SW 1271 (cell line): ENCODE measurements at regions not wholly inside any gene's neighbourhood (a gene's known extent, or its start where the extent isn't known, plus 50 kb on each side); places are given as distances from the start of the nearest gene placed in this dataset.
"Not testable (repeated sequence)": the region's sequence is repeated elsewhere in the genome, so short reads cannot be mapped to it uniquely, and the experiment has no call there.

Experiments
- DNase-seq, 2 experiments: peaks; one replicate each; lab custom pipeline; 2025; lab: John Stamatoyannopoulos, UW

DNA sequence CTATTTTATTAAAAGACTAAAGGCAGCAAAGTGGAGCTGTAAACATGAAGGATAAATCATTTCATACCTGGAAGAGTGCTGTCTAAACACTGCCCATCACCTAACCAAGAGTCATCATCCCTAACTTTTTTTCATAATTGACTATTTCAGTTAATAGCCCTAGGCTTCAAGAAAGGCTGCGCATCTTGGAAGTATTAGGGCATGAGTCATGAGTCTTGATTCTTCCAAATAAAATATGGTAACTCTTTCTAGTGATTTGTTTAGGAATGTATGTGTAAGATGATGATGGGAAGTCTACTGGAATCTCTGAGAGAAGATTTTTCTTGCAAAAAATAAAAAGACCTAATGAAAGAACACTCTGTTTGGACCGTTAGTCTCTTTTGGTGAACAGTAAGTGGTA lies 207.7 kb upstream of the AHR start:
- DNase-seq, result no peak

DNA sequence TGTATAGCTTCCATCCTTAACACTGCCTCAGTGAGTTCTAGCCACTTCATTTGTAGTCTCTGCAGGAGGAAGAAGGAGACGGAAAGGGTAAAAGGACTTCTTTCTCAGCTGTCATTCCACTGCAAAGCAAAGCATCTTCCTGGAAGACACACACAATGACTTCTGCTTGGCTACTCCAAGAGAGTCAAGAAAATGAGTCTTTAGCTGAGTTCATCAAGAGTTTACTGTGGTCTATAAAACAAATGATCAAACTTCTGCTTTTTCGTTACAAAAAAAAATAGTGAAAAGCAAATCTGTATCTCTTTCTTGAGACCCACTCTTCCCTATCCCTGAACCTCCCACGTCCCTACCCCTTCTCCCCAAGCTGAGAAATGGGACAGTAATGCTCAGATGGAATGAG lies 205.0 kb upstream of the AHR start:
- DNase-seq, result no peak

DNA sequence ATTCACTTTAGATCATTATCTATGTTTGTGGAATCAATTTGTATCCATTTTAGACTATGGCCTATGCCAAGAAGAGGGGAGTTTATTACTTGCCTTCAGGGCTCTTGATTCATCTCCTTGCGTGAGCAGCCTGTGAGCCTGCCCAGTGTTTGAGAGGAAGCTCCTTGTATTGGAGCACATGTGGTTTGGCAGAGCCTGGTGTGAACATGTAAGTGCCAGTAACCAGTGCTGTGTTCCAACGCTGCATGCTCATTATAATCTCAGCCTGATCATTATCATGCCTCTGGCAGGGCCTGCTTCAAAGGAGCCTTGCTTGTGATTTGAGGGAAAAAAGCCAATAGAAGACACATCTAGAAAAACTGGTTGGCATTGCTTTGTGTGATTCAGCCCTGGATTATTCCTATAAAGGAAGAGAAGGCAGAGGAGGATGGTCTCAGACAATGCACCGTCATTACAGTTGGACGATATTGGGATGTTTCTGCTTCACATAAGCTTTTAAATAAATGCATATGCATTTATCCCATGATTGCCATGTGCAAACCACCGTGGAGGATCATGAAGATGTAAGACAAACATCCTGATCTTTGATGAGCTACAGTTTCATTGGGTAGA lies 203.4 kb upstream of the AHR start:
- no peak for DNase-seq

DNA sequence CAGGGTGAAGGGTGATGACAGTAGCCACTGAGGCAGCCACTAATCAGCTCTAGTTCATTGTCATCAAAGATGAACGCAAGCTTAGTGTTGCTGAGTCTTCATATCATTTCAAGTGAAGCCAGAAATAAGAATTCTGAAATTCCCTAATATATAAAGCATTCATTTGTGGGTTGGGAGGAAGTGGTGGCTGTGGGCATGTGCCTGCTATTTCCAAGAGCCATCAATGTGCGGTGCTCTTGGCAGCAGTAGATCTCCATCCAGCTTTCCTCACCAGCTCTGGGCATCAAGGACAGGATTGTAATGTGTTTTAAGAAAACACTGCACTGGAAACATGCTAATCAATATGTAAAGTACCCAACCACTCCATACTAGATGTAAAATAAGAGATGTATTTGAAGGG lies 202.5 kb upstream of the AHR start:
- no peak for DNase-seq

DNA sequence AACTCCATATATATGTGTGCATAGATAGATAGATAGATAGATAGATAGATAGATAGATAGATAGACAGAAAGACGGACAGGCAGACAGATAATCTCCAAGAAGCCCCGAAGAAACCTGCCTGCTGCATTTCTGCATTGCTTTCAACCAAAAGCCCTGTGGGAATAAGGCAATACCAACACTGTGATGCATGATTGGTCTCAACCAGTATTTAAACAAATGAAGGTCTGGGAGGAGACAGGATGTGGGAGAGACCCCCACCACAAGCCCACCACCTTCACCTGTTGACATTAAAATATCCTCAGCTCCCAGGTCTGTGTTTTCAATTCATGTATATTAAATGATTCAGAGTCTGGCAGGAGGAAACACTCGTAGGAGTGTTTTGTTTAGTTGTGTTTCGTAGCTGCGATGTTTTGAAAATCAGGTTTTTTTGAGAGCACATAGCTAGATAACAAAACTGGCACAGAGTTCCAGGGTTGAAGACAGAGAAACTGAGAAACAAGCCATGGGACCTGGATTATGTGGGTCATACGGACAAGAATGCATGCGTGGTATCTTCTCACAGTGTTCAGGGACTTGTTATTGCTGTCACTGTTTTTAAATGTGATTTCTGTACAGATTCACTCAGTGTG lies 200.7 kb upstream of the AHR start:
- no peak for DNase-seq

DNA sequence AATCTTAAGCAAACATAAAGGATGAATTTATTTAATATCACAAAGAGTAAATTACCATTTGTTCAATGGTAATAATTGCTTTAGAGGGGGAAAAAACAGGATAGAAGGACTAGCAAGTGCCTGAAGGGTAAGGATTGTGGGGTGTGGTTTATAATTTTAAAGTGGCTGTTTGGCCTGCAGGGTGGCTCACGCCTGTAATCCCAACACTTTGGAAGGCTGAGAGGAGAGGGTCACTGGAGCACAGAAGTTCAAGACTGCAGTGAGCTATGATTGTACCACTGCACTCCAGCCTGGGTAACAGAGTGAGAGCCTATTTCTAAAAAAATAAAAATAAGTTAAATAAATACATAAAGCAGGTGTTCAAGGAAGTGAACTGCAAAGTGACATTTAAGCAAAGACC lies 199.9 kb upstream of the AHR start:
- no peak for DNase-seq

DNA sequence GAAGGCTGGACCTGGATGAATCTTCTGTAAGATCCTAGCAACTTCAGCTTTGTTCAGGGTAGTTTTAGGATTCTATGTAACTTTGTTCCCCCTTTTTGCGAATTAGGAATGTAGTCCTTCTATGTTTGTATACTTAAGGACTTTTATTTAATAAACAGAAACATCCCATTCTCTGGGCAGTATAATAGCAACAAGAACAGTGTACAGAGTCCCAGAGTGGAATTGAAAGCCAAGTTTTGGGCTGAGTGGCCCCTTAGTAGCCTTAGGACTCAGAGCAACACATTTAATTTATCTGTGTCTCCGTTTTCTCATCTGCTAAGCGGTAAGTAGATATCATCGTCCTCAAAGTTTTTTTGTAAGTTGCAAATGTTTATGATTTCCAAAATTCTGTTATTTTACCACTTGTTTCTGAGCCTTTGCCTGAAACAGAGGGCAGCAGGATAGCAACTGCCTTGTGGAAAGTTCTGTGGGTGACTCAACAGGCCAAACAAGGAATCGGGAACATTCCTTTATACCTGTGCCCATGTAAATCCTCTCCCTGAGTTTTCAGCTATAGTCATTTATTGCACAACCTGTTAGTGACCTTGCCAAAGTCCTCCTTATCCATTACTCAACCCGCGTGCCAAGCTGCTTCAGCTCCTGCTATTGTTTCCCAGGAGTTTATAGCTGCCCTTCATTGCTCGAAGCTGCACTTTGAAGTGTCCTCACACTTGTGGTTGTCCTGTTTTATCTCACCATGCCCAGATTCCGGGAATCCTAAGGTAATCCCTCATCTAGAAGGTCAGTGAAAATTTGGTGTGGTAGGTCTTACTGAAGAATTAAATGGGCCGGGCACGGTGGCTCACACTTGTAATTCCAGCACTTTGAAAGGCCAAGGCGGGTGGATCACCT lies 199.1 kb upstream of the AHR start:
- no peak for DNase-seq

DNA sequence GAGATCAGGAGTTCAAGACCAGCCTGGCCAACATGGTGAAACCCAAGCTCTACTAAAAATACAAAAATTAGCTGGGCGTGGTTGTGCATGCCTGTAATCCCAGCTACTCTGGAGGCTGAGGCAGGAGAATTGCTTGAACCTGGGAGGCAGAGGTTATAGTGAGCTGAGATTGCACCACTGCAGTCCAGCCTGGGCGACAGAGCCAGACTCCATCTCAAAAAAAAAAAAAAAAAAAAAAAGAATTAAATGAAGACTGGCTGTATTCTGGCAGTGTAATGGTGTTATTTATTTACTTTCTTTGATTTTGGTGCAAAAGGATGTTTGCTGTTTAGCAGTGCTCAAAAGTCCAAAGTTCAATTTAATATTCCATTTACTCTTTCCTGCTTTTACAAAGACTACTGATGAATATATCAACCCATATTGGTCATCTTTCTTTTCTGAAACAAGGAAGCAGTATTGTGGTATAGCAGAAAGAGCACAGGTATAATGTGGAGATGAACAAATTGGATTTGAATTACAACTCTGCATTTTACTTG lies 198.4 kb upstream of the AHR start:
- DNase-seq, result not testable (repeated sequence)

DNA sequence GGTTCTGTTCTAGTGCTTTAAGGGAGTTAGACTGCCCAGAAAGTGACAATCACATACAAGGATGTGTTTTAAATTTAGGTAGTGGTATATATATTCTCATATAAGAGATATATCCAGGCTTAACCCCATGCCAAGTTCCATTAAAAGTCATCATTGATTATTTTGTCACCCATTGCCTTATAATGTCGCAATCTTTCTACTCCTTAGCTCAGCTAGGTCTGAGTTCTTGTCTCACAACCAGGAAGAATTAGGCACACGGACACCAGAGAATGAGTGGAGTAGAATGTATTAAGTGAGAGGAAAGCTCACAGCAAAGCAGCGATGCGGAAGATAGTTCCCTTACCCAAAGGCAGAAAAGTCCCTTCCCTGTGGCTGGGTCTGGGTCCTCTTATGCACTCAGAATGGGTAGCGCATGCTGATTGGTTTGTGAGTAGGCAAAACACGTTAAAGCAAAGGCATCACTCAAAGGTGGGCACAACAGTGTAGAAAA lies 197.2 kb upstream of the AHR start:
- no peak for DNase-seq

DNA sequence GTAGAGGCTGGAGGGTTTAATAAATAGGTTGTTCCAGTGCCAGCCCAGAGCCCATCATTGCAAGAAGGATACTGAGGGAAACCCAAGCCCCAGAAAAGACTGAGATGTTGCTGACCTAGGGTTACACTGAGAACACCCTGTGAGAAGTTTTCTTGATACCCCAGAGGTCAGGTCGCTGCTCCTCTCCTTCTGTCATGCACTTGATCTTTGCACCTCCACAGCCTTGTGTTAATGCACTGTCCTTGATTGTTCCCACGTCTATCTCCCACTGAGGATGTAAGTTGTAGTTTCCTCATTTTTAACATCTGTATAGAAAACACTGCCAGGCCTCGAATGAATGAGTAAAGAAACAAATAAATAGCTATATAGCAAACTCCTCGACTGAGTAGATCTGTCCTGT lies 195.3 kb upstream of the AHR start:
- DNase-seq, result no peak

DNA sequence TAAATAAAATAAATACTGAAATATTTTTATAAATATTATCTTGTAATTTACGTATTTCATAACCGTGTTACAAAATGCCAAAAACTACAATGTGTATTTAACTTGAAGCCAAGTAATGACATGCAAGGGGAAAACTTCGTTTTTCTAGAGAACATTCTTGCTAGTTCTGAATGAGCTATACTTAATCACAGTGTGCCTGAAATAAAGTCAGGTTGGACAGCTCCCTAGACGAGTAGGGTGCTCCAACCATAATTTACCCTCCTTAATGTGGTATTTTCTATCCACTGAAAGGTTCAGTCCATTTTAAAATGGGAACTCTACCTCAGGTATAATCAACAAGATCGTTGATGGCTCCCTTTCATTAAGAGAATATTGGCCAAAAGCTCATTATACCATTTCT lies 194.5 kb upstream of the AHR start:
- no peak for DNase-seq

DNA sequence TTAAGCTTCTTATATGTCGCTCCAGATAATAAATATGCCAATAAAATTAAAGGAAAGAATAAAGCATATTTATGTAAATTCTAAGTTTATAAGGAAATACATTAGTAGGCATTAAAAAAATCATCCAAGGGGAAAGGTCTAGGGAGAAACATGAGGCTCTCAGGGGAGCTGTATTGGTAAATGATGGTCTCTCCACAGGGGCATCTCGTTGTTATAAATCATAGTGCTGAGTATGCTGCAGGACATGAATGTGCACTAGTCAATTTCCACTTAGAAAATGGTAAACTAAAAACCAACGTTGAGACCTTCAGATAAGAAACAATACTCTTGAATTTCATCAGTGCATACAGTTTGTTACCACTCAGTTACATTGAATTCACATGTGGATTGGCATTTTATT lies 194.0 kb upstream of the AHR start:
- DNase-seq, result no peak

DNA sequence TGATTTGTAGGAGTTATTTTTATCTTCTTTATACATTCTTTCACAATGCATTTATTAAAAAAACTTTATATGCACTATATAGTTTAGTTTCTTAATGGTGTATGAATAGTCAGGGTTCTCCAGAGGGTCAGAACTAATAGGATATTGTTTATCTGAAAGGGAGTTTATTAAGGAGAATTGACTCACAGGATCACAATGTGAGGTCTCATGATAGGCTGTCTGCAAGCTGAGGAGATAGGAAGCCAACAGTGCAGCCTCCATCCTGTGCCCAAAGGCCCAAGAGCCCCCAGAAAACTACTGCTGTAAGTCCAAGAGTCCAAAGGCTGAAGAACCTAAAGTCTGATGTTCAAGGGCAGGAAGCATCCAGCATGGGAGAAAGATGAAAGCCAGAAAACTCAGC lies 192.8 kb upstream of the AHR start:
- DNase-seq, result no peak

DNA sequence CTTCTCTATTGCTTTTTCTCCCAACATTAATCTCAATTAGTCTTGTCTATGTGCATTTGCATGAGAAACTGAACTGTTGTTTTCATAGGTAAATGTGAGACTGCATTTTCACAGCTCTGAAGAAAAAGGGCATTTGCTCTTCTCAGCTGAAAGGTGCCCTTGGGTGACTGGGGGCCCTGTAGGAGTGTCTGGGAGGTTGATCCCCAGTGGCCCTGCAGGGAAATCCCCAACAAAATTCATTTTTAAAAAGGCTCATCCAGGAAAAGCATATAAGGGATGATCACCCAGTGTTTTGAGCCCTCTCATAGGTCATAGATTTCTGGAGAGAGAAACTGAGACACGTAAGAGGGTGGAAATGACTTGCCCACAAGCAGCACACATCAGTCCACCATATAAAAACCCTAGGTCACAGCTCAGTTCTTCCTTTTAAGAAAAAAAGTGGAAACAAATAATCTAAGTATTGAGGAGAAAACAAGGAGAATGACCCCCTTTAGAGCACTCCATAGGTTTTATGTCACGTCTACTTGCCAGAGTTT lies 190.3 kb upstream of the AHR start:
- no peak for DNase-seq

DNA sequence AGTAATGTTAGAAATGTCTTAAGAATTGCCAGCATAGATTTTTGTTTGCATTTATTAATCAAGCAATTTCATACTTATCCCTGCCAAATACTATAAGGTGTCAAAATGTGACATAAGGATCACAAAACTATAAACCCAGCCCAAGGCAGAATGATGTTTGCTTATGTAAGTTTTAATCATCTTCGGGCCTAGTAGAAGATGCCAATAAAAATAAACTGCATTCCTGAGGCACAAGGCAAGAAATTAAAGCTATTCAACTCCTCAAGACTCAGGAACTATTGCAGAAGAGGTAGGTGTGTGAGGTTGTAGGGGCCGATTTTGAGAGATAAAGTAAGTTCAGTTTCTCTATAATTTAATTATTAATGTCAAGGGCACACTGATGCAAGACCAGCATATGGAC lies 189.4 kb upstream of the AHR start:
- DNase-seq, result no peak

DNA sequence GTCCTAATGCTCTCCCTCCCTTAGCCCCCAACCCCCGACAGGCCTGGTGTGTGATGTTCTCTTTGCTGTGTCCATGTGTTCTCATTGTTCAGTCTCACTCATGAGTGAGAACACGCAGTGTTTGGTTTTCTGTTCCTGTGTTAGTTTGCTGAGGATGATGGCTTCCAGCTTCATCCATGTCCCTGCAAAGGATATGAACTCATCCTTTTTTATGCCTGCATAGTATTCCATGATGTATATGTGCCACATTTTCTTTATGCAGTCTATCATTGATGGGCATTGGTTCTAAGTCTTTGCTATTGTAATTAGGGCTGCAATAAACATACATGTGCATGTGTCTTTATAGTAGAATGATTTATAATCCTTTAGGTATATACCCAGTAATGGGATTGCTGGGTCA lies 184.7 kb upstream of the AHR start:
- DNase-seq, result not testable (repeated sequence)

DNA sequence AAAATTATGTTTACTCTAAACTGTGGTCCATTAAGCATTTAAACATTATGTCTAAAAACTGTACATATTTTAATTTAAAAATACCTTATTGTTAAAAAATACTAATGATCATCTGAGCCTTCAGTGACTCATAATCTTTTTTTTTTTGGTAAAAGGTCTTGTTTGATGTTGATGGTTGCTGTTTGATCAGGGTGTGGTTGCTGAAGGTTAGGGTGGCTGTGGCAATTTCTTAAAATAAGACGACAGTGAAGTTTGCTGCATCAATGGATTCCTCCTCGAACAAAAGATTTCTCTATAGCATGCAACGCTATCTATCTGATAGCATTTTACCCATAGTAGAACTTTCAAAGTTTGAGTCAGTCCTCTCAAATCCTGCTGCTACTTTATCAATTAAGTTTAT lies 180.0 kb upstream of the AHR start:
- DNase-seq, result no peak

DNA sequence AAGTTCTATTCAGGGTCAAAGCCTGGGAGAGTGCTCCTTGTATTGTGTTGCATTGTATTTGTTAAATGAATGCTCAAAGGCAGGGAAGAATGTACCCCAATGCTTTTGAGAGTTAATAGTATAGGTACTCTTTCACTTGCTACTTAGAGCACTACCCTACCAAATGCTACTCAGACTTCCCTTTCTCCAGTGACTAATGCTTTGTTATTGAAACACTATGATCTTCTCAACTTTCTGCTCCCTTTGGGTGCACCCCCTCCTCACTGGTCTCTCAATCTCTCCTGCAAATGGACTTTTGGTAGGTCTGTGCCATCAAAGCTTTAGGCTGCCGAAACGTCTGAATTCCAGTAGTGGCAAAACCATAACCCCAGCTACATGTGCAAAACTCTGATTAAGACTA lies 177.7 kb upstream of the AHR start:
- no peak for DNase-seq

DNA sequence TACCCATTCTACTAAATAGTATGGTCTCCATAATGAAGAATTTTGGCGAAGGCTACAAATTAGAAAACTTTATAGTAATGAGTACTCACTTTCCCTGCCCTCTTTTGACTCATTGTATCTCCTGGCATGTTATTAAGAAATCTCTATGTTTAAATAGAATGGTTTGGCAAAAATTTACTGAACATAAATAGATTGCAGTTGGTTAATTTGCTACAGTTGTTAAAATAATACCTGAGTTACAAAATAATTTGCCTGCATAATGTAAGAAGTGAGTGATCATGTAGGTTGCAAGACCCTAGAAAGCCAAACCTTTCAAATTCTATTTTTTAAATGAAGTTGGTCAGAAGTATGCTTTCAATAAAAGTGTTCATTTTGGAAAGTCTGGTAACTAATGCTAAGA lies 176.8 kb upstream of the AHR start:
- DNase-seq, result no peak

DNA sequence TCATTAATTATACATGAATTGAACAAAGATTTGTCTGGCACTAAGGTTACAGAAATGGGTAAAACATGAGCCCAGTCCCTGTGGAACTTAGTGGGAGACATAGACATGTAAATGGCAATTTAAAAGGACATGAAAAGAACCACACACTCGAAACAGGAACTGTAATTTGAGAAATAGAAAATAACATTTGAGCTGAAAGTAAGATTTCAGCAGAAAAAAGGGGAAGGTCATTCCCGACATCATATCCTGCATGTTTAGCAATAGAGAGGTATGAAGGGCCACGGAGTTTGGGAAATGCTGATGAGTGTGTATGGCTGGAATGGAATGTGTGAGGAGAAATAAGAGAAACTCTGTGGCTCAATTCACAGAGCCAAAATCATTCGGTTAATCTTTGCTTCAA lies 175.4 kb upstream of the AHR start:
- no peak for DNase-seq

DNA sequence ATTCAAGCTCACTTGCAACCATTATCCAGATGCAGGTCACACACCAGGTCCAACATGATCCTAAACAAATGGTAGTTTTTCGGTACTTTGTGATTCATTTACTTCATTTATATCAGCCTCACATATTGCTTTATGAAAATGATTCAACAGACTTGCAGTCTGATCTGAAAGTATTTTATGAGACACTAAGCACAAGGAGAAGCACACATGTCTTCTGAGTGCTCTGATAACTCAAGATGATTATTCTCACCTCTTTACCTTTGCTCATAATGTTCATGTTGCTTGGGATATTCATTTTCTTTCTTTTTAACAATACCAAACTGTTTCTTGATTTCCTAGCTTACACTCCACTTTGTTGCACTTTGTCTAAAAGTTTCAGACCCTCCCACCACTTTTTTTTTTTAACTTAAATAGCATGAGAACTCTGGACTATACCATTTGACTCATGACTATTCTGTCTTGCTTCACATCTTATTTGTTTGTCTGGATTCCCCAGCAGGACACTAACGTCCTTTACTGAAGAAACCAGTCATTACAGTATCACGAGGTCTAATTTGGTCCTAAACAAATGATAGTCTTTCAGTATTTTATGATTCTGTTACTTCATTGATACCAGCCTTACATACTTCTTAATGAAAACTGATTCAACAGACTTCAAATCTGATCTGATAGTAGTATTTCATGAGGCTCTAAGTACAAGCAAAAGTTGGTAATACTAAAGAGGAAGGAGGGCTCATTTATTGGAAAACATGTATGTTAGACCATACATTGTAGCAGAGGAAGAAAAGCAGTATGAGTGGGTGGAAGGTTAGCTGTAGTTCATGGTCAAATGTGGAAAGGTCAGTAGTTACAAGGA lies 171.8 kb upstream of the AHR start:
- DNase-seq, result no peak

DNA sequence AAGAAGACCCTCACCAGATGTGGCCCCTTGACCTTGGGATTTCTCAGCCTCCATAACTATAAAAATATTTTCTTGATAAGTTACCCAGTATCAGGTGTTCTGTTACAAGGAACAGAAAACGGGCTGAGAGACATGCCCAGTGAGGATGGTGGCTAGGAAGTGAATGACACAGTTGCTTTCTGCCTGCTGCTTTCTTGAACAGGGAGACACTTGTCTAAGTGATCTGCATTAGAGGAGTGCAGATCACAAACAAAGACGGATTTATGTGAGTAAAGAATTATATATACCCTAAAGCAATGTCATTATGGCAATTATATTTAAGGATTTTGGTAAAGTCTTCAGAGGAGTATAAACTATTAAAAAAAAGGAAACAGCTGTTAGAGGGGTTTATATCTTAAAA lies 169.2 kb upstream of the AHR start:
- no peak for DNase-seq
